HG02973 (cell line): ENCODE measurements at regions not wholly inside any gene's neighbourhood (a gene's known extent, or its start where the extent isn't known, plus 50 kb on each side); places are given as distances from the start of the nearest gene placed in this dataset.
"Not testable (repeated sequence)": the region's sequence is repeated elsewhere in the genome, so short reads cannot be mapped to it uniquely, and the experiment has no call there.

Source experiments
- ATAC-seq: cut with Tn5 transposase; IDR thresholded peaks from one replicate; pipeline ENCODE4 v1.9.1; 2021; ENCODE audit warnings: moderate library complexity; ENCODE audit not compliant: unreplicated experiment

GRCh38 chr2:61774351-61774750 lies 79.5 kb downstream of the FAM161A start:
- no peak for ATAC-seq

GRCh38 chr2:61771904-61772845 lies 81.7 kb downstream of the FAM161A start:
- ATAC-seq = no peak

DNA sequence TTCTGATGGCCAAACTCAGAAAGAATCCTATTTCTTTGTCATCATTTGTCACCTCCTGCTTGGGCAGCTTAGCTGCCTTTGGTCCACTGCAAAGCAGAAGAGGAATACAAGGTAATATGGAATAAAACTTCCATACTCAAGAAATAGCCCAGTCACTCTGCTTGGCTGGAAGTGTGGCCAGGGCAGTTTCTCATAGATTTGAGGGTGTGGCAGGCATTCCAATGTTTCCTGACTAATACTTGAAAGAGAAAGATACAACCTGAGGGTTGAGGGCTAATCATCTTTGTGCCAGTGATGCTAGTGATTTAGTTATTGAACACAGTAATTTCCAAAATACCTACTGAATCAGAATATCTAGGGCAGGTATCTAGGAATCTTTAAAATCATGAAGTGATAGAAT lies 83.1 kb downstream of the FAM161A start:
- ATAC-seq = no peak

GRCh38 chr2:61770298-61770697 lies 83.6 kb downstream of the FAM161A start:
- no peak for ATAC-seq

- no peak for ATAC-seq
Observed at GRCh38 chr2:61769093-61769675, 84.7 kb downstream of the FAM161A start.

DNA sequence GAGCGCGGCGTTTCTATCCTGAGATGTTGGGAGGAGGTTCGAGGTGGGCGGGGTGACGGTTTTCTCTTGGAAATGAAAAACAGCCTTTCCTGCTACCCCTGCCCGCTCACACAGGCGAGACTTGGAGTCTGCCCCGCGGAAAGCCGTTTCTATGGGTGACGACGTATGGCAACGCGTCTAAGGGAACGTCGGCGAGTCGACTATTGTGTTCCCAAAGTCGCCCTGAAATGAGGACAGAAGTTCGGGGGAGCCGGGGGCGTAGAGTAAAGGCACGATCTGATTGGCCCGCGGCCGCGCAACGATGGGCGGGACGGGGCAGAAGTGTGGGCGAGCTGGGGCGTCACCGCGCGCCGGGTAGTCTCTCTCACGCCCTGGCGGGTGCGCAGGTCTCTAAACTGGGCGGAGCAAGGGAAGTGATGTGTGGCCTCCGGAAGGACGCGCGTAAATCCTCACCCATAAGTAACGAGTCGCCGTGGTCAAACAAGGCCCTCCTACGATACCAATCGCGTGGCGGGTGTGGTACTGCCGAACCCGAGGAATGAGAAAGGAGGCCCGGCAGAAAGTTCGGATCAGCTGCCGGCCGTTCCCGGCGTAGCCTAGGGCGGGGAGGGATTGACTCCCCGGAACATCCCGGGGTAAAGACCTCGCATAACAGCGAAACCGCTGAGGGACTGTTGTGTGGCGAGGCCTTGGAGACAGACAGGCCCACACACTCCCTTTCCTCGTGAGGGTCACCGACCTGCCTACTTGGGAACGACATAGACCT lies 89.6 kb downstream of the FAM161A start:
- peak; percentile 97 for ATAC-seq

DNA sequence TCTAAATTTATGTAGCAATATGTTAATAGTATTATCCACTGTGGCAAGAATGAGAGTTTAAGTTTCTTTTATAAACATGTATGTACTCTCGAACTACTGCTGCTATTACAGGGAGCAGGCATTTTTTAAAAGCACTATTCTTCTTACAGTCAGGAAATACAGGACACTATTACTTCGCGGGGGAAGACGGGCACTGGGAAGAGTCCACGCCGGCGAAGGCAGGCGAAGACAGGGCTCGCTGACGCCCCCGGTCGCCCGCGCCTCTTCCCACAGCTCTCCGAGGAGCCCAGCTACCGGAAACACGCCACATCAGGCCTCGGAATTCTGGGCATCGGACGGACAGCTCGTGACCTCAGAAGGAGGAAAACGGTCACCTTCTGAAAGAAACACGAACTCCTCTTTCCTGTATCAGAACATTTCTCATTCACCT lies 90.2 kb downstream of the FAM161A start:
- ATAC-seq = peak; percentile 18

DNA sequence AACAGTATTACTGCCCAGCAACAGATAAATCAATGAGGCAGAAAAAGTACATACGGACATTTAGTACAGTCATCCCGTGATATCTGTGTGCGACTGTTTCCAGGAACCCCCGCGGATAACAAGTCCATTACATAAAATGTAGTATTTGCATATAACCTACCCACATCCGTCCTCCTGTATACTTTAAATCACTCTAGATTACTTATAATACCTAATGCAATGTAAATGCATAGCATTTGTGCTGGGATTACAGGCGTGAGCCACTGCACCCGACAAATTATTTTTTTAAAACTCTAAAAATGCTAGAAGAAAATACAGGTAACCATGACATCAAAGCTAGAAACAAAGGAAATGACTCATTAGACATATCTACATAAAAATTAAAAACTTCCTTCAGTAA lies 91.6 kb downstream of the FAM161A start:
- no peak for ATAC-seq

DNA sequence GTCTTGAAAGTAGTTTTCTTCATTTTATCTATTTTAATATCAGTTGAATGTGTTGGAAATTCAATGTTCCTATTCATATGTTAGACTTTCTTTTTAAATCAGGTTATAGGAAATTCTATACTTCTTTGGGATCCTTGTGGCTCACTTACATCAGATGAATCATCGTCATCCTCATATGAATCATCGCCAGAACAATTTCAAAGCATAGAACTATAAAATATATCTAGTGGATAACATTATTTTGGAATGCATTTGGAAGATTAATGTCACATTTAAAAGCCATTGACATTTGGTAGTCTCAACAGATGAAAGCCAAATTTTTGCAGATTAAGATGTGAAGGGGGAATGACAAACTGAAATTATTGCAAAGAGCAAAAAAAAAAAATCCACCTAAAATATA lies 94.1 kb downstream of the FAM161A start:
- no peak for ATAC-seq

GRCh38 chr2:61759005-61759404 lies 94.9 kb downstream of the FAM161A start:
- ATAC-seq = no peak

DNA sequence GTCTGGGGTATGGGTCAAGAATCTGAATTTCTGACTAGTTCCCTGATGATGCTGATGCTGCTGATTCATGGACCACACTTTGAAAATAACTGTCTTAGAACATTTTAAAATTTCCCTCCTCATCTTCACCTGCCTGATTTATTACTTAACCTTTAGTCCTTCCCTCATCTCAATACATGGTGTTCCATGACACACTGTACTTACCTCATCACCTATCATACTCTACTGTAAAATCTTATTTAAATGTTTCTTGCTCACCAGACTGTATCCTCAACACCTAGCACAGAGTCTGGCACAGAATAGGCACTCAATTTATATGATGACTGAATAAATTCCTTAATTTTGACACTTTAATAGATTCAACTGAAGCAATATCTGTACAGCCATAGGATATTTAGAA lies 95.7 kb downstream of the FAM161A start:
- ATAC-seq = no peak

DNA sequence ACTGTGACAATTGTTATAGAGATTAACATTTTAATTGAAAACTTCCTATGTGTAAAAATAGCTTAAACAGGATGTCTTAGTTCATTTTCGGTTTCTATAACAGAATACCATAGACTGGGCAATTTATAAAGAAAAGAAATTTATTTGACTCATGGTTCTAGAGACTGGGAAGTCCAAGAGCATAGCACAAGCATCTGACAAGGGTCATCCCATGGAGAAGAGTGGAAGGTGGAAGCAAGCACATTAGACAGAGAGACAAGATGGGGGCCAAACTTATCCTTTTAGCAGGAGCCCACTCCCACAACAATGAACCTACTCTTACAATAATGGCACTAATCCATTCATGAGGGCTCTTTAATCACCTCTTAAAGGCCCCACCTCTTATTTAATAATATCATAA lies 100.3 kb downstream of the FAM161A start:
- no peak for ATAC-seq

DNA sequence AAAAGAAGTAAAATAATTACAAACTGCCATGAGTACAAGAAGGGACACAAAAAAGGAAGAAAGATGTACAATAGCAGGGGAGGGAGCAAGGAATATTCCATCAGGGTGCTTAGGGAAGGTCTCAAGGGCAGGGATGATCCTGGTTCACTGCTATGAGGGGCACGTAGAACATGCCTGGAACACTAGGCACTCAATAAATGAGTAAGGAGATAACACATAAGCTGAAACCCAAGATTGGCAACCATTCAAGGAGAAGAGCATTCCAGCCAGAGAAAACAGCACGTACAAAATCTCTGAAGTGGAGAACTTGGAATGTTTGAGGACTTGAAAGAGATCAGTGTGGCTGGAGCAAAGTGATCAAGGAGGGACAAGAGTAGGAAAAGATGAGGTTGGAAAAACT lies 103.2 kb downstream of the FAM161A start:
- ATAC-seq = no peak

GRCh38 chr2:61742955-61743354 lies 110.9 kb downstream of the FAM161A start:
- ATAC-seq = no peak

GRCh38 chr2:61737841-61738240 lies 116.0 kb downstream of the FAM161A start:
- no peak for ATAC-seq

- ATAC-seq = no peak
Observed at GRCh38 chr2:61736953-61737352, 116.9 kb downstream of the FAM161A start.

DNA sequence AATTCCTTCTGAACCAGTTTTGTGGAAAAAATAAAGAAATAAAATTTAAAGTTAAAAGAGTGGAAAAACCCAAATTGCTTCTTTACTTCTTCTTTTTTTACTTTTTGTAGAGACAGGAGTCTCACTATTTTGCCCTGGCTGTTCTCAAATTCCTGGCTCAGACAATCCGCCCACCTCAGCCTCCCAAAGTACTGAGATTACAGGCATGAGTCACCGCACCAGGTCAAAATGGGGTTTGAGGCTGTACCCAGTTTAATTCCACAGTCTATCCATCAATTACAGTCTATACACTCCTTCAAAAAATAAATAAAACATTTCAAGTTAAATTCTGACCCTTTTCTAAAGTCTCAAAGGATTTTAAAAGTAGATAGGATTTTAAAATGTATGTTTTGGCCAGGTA lies 120.3 kb downstream of the FAM161A start:
- no peak for ATAC-seq

DNA sequence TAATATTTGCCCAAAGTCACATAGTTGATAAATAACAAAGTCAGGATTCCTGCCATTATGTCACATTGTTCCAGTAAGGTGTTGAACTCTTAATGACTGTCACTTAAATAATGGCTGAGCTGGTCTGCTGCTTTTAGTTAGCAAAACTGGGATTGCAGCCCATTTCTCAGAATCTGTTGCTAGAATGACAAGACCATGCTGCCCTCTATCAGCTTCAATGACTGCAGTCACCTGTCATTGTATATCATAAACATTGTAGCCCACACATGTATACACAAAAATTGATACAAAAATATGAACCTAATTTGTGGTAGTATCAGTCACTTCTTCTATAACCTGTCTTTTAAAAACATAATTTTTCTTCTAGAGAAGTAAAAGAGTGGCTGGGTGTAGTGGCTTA lies 121.1 kb downstream of the FAM161A start:
- no peak for ATAC-seq

- no peak for ATAC-seq
Observed at GRCh38 chr2:61727746-61728145, 126.1 kb downstream of the FAM161A start.

- no peak for ATAC-seq
Observed at GRCh38 chr2:61726456-61727209, 127.2 kb downstream of the FAM161A start.

- ATAC-seq = not testable (repeated sequence)
Observed at GRCh38 chr2:61723364-61723763, 130.5 kb downstream of the FAM161A start.
